ENCODE measurements at regions not wholly inside any gene's neighbourhood (a gene's known extent, or its start where the extent isn't known, plus 50 kb on each side); places are given as distances from the start of the nearest gene placed in this dataset.
"Not testable (repeated sequence)": the region's sequence is repeated elsewhere in the genome, so short reads cannot be mapped to it uniquely, and the experiment has no call there.

DNA sequence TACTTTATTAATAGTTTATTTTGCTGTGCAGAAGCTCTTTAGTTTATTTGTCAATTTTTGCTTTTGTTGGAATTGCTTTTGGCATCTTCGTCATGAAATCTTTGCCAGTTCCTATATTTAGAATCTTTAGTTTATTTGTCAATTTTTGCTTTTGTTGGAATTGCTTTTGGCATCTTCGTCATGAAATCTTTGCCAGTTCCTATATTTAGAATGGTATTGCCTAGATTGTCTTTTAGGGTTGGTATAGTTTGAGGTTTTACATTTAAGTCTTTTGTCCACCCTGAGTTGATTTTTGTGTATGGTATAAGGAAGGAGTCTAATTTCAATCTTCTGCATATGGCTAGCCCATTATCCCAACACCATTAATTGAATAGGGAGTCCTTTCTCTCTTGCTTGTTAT is 93.9 kb upstream of the TCF21 start:
- POLR2A ChIA-PET (ENCODE audit: partially characterized antibody); H3K27me3 ChIP-seq (replicated peaks in 1 of 4; ENCODE audit: control insufficient read depth in 3 of 4, extremely low read depth in 1 of 4, insufficient read depth in 3 of 4, low read length in 3 of 4); H3K56ac ChIP-seq (replicated peaks; ENCODE audit: insufficient read length, low read depth, low read length); H3K9me3 ChIP-seq (ENCODE audit: insufficient read depth in 2 of 2, low read depth in 1 of 2, low read length in 1 of 2); H3K4me2 ChIP-seq (ENCODE audit: insufficient read depth in 1 of 2, low read depth in 2 of 2, low read length in 2 of 2); H2BK5ac ChIP-seq (ENCODE audit: low read depth, low read length); H4K91ac ChIP-seq (replicated peaks; ENCODE audit: insufficient read length, low read length); H3K4ac ChIP-seq (replicated peaks; ENCODE audit: insufficient read length, low read depth, low read length); H3K36me3 ChIP-seq (ENCODE audit: control insufficient read depth in 2 of 4, insufficient read depth in 4 of 4, low read length in 3 of 4); H2BK15ac ChIP-seq (ENCODE audit: low read length); H3K79me1 ChIP-seq (ENCODE audit: low read depth, low read length); H3K27ac ChIP-seq (ENCODE audit: low read depth, low read length); H4K8ac ChIP-seq (ENCODE audit: extremely low read depth, insufficient read depth, low read length); H2AK5ac ChIP-seq (ENCODE audit: low read depth, low read length); H3K23ac ChIP-seq (ENCODE audit: insufficient read length); H3K14ac ChIP-seq (ENCODE audit: insufficient read length); H4K5ac ChIP-seq (ENCODE audit: insufficient read length, low read depth, low read length); H2BK12ac ChIP-seq (ENCODE audit: low read depth, low read length); H3K18ac ChIP-seq (ENCODE audit: extremely low read depth, low read length); H2AFZ ChIP-seq (ENCODE audit: low read length); H4K20me1 ChIP-seq (replicated peaks in 1 of 2; ENCODE audit: control insufficient read depth in 1 of 2, insufficient read depth in 2 of 2, low read length in 2 of 2); H3K4me3 ChIP-seq (ENCODE audit: extremely low read depth in 1 of 4, insufficient read depth in 2 of 4, low read depth in 3 of 4, low read length in 4 of 4); H3K23me2 ChIP-seq (ENCODE audit: low read depth, low read length); H2BK120ac ChIP-seq (replicated peaks; ENCODE audit: low read depth, low read length); DNase-seq (ENCODE audit: low read depth in 1 of 2, low spot score in 2 of 2); H2BK20ac ChIP-seq (ENCODE audit: low read length); H3K9ac ChIP-seq (replicated peaks in 1 of 4; ENCODE audit: extremely low read depth in 1 of 4, low read depth in 3 of 4, low read length in 3 of 4); H3K4me1 ChIP-seq (replicated peaks in 1 of 4; ENCODE audit: control insufficient read depth in 3 of 4, insufficient read depth in 4 of 4, low read length in 3 of 4); FAIRE-seq; H3K79me2 ChIP-seq (ENCODE audit: control insufficient read depth in 1 of 2, insufficient read depth in 2 of 2, low read length in 2 of 2): not testable (repeated sequence)
- 88% methylated on average over 2 of the region's 2 CpGs; no CpG with 5 or more reads in 1 of the 2 experiments for WGBS, 2 experiments (ENCODE audit: extremely low coverage in 1 of 2, insufficient coverage in 1 of 2, insufficient read length in 1 of 2, insufficient replicate concordance in 2 of 2, low coverage in 1 of 2, low lambda C conversion rate in 2 of 2, missing lambda C conversion rate in 1 of 2)
- CTCF ChIA-PET (ENCODE audit: partially characterized antibody) = interaction anchor here (0.6 to 1.6 kb wide), 4 partner anchors 43 to 139 kb away, joined by 3 to 4 read pairs (median 4); no protein-coding TSS in a partner anchor

Data from H1 (cell line).